VCaP (cell line): ENCODE measurements at regions not wholly inside any gene's neighbourhood (a gene's known extent, or its start where the extent isn't known, plus 50 kb on each side); places are given as distances from the start of the nearest gene placed in this dataset.

Source experiments
- H3K27ac ChIP-seq: fragments of 450-650 bp; 2 replicates; pipeline ENCODE4 v1.5.1; 2017
- TF ChIP-seq, protein P1 (sequence below): fragments of 450-650 bp; conservative IDR thresholded peaks from 2 replicates; pipeline ENCODE4 v1.5.1; 2017; ENCODE audit warnings: mild to moderate bottlenecking, moderate library complexity

DNA sequence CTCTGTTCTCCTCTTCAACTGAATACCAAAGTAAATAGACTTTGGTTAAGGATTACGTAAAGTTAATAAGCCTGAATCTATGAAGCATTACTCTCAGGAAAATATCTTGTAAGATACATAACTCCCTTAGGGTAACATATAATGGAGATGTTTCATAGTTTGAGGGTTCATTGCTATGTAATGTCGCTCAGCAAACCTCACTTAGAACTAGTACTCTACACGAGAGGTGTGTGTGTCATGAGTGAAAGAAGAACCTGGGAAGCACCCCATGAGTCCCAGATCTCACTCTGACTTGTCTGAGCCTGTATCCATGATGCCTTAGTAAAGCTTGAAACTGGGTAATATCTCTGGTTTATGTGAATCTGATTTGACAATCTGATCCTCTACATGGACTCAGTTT lies 429.5 kb upstream of the ANO3 start:
- no peak overlapping the region for H3K27ac ChIP-seq
- TF ChIP-seq, protein P1, sequence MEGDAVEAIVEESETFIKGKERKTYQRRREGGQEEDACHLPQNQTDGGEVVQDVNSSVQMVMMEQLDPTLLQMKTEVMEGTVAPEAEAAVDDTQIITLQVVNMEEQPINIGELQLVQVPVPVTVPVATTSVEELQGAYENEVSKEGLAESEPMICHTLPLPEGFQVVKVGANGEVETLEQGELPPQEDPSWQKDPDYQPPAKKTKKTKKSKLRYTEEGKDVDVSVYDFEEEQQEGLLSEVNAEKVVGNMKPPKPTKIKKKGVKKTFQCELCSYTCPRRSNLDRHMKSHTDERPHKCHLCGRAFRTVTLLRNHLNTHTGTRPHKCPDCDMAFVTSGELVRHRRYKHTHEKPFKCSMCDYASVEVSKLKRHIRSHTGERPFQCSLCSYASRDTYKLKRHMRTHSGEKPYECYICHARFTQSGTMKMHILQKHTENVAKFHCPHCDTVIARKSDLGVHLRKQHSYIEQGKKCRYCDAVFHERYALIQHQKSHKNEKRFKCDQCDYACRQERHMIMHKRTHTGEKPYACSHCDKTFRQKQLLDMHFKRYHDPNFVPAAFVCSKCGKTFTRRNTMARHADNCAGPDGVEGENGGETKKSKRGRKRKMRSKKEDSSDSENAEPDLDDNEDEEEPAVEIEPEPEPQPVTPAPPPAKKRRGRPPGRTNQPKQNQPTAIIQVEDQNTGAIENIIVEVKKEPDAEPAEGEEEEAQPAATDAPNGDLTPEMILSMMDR: no peak

DNA sequence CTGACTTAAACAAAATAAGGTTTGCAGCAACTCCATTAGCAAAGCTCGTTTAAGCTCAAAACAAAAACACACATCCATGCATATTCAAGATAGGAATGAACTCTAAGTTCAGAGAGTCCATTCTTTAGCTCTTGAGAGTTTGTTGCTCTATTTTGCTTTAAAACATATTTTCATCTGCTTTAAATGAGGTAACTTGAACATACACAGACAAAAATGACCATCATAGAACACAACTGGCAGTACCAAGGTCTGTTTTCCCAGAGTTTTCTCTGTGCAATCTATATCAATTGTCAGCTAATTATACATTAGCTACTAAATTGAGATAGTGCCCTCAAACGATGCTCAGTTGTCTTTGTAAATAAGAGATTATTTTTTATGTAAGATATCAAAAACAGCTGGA lies 423.2 kb upstream of the ANO3 start:
- no peak overlapping the region for H3K27ac ChIP-seq
- TF ChIP-seq, protein P1: no peak

DNA sequence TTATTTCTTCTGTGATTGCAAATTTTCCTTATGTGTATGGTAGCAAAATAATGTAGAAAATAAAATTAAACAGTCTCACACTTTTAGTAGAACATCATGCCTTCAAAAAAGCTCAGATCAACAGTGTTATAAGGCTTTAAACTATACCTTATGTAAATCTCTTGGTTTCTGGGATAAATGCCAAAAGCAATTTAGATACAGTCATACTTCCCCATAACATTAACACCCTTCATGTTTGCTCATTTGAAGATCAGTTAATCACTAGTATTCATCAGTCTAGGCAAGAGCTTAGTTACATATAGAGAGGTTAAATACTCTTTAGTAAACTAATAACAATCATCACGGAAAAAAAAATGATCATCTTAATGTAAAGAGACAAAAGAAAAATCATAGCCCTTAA lies 421.8 kb upstream of the ANO3 start:
- TF ChIP-seq, protein P1: no peak
- no peak overlapping the region for H3K27ac ChIP-seq

DNA sequence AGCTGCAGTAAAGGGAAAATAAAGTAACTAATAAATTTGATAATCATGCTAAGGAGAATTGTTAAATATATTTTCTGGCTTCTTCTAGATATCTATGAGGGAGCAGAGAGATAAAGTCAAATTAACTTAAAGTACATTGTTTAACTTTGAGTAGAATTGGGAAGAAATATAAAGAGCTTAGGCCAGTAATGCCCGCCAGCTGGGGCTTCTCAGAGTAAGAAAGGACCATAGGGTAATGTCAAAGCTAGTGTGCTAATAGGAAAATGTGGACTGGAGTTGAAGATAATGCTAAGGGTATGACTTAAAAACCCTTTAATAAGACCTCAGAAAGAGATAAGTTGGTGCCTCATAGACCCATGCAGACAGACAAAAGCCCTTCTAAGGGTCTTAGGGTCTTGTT lies 411.6 kb upstream of the ANO3 start:
- TF ChIP-seq, protein P1: no peak
- H3K27ac ChIP-seq: no peak overlapping the region

DNA sequence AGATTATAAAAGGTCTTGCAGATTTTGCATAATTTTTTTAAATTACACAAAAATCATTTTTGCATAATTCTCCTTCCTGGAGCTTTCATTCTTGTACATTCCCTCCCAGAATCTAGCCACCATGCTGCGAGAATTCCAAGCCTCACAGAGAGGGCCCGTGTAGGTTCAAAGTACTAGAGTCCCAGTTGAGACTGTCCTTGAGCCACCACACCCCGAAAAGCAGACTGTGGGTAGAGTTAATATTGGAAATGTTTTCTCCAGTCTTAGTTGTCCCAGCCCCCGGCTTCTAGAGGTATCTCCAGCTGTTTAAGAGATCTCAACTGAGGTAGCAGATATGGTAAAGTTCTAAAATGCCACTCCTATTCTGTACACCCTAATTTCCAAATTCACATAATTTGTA lies 407.3 kb upstream of the ANO3 start:
- TF ChIP-seq, protein P1: no peak
- H3K27ac ChIP-seq: no peak overlapping the region

DNA sequence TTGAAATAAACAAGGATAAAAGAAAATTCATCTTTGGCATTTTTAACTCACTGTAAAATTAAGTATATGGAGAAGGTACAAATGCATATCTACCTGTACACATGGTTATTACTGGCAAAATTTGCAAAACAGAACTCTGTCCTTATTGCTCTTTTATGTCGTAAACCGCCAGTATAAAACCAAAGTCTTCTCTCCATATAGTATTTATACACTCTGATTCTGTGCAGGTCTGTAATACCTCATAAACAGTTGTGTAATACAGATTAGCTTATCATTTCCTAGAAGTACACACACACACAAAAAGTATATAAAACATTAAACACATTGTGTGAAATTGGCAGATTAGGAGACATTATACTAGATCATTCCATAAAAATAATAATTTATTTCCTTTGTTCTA lies 406.6 kb upstream of the ANO3 start:
- H3K27ac ChIP-seq: no peak overlapping the region
- TF ChIP-seq, protein P1: no peak

DNA sequence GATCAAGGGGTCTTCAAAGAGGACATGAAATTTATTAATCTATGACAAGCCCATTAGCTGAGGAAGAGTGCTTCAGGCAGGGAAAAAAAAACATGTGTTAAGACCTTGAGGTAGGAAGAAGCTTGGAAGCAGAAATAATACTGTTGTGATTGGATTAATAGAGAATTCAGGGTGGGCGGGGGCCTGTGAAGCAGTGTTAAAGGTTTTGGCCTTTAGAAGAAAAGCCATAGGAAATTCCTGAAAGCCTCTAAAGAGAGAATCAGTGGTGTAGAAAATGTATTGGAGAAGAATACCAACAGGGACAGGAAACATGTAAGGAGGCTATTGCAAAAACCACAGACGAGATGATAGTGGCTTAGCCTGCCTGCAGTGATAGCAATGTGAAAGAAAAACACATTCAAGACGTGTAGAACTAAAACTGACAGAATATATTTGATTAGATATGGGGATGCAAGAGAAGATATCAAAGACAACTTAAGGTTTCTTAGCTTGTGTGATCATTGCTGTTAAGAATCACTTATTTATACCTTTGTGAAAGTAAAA lies 404.4 kb upstream of the ANO3 start:
- H3K27ac ChIP-seq: peak overlapping the region; percentile 46
- TF ChIP-seq, protein P1: no peak
